ENCODE measurements at regions not wholly inside any gene's neighbourhood (a gene's known extent, or its start where the extent isn't known, plus 50 kb on each side); places are given as distances from the start of the nearest gene placed in this dataset.
"Not testable (repeated sequence)": the region's sequence is repeated elsewhere in the genome, so short reads cannot be mapped to it uniquely, and the experiment has no call there.

DNA sequence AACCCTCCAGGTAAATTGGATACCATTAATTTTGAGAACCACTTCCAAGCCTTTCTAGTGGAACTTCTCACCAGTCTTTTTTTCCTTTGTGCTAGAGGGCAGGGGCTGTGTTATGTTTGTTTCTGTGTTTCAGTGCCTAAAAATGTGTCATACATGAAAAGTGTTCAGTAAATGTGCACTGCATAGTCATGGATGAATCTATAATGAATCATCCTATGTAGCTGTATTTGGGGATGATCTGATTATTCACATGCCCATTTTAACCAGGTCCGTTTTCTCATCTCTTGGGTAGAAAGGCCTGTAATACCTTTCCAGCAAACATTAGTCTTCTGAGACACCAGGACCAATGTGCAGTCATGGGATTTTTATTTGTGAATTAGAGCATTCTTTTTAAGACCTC, 583.0 kb upstream of the GOLIM4 start:
- no peak for DNase-seq
- intact Hi-C loops (cut with DNase I): no loop called here

DNA sequence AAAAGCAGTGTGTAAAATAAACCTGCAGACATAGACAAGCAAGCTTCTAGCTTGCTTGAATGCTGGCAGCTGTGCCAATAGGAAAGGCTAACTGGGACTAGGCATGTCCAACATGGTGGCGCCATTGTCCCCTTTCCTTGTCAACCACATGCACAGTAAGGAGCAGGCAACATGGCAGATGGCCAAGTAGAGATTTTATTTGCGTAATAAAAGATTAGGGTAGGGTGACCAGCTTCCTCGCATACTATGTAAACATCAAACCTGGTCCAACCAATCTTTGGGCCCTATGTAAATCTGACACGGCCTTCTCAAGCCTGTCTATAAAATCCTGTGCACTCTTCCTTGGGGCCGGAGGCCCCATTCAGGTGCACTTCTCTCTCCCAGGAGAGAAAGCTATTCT, 575.4 kb upstream of the GOLIM4 start:
- DNase-seq: no peak
- intact Hi-C loops (cut with DNase I): no loop called here

DNA sequence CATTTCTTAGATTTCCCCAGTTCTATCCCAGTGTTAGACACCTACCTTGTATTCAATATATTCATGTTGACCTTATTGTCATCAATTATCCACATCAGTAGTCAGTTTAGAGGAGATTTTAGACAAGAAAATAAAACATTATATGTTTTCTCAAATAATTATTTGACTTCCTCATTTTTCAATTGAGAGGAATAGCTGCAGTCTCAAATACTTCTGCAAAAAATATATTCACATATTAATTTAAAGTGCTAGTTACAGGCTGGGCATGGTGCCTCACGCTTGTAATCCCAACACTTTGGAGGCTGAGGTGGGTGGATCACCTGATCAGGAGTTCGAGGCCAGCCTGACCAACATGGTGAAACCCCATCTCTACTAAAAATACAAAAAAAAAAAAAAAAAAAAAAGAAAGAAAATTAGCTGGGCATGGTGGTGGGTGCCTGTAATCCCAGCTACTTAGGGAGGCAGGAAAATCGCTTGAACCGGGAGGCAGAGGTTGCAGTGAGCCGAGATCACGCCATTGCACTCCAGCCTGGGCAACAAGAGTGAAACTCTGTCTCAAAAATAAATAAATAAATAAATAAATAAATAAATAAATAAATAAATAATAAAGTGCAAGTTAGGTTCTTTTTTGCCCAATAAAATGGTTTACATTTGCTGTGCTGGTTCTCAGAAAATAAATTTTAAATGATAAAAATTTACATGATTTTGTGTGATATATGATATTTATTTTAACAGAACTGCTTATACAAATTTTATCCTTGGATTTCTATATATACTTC, 565.3 kb upstream of the GOLIM4 start:
- DNase-seq; intact Hi-C loops (cut with DNase I): not testable (repeated sequence)

DNA sequence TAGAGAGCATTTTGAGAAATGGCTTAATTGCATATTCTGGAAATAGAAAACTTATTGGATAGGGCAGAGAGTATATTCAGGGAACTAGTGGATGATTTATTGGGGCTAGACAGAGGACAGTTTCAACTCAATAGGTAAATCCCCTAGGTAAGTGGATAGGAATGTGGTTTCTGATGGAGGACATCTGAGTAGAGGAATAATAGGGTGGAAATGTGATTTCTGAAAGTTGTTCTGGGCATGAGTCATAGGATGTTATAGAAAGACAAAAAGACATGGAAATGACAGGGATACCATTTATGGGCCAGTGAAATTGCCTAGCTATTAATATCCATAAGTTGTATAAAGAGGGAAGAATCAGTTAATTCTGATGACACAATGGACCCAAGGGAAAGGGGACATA, 563.3 kb upstream of the GOLIM4 start:
- intact Hi-C loops (cut with DNase I): no loop called here
- DNase-seq: no peak

DNA sequence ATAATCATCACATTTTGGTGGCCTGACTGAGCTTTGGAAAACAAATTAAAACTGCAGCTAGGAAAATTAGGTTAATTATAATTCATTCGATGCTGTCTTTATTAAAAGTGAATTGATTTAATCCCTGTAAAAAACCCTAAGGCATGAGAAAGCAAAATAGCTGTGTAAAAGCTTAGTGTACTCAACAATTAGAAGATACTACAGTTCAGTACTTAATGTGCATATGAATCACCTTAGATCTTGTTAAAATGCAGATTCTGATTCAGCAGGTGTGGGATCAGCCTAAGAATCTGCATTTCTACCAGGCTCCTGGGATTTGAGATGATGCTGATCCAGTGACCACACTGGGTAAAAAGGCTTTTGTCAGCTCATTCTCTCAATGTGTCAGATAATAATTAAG, 559.9 kb upstream of the GOLIM4 start:
- intact Hi-C loops (cut with DNase I): no loop called here
- no peak for DNase-seq

DNA sequence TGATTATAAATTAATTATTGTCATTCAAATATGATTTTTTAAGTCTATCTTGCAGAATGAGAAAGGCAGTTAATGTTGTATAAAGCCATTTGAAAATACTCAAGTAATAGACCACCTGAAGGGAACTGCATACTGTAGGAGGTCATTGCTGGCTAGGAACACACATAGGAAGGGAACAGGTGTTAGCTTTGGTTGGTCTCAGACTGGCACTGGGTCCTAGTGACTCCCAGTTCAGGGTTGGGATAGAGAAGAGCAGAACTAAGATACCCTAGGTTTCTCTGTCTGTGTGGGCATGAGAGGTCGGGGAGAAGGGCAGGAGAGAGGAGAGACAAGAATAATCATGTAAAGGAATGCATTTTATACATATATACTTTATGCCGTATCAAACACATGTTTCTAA, 559.0 kb upstream of the GOLIM4 start:
- DNase-seq: no peak
- intact Hi-C loops (cut with DNase I): no loop called here

DNA sequence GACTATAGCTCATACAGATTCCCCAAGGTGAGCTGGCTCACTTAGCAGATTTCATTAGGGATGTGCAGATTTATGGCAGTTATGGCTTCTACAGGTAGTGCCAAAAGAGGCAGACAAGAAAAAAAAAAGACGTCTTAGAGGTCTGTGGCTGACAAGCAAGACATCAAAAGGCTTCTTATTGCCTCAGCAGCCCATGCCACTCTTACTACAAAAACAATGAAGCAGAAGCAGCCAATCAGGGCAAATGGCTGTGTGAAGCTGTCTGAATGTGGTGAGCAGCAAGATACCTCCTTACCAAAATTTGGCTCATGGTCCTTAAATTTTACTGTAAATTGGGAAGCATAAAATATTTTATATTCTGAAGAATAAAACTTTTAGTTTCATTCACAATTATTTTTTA, 557.5 kb upstream of the GOLIM4 start:
- intact Hi-C loops (cut with DNase I): no loop called here
- DNase-seq: no peak

DNA sequence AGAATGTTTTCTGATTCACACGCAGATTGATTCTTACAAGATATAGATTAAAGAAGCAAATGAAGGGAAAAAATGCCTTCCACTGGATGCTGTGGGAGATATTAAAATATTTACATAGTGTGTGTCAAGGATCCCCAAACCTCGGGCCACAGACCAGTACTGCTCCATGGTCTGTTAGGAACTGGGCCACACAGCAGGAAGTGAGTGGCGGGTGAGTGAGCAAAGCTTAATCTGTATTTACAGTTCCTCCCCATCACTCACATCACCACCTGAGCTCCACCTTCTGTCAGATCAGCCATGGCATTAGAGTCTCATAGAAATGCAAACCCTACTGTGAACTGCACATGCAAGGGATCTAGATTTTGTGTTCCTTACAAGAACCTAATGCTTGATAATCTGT, 552.6 kb upstream of the GOLIM4 start:
- intact Hi-C loops (cut with DNase I): no loop called here

DNA sequence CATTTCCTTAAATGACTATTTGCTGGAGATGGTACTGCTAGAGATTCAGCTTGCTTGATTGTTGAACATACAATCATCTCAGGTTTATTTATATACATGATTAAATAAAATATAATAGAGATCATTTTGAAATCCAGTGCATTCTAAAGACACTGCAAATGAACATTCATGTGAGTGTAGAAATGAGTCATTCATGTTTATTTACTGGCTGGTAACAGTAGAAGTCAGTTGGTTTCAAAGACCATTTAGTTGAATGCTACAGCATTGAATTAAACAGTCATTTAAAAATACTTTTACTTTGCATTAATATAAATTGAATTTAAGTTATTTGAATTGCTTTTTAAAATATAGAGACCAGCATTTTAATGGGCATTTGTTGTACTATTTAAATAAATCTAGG, 551.9 kb upstream of the GOLIM4 start:
- no peak for DNase-seq
- intact Hi-C loops (cut with DNase I): no loop called here

More for the DNA sequence above, 552.6 kb upstream of the GOLIM4 start:
- DNase-seq: no peak

DNA sequence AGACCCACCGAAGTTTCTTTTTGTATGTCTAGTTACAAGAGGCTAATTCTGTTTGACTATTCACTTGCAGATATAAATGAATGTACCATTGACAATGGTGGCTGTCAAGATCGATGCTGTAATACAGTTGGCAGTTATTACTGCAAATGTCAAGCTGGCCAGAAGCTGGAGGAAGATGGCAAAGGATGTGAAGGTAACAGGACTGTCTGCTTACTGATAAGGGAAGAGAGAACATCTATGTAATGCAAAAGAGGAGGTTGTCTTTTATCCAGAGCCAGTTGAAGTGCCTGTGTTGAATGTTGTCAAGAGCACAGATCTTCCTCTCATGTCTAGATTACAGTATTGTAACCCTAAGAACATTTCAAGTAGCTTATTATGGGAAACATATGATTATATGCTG, 549.5 kb upstream of the GOLIM4 start:
- DNase-seq: no peak
- intact Hi-C loops (cut with DNase I): no loop called here

DNA sequence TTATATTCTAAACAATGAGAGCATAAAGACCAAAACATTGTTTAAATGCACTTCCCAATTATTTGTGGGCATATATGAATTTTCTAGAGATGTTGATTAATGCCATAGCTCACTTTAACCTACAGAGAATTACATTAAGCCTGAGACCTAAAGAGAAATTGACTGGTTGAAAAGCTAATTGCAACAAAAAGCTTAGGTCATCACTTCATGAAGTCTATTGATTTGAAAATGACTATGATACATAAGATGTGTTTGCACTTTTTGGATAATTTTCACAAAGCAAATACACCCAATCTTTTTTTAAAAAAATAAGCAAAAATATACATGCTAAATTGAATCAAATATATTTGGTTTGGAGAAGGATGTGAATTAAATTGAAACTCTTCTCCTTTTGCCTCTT, 532.8 kb upstream of the GOLIM4 start:
- no peak for DNase-seq
- intact Hi-C loops (cut with DNase I): no loop called here

DNA sequence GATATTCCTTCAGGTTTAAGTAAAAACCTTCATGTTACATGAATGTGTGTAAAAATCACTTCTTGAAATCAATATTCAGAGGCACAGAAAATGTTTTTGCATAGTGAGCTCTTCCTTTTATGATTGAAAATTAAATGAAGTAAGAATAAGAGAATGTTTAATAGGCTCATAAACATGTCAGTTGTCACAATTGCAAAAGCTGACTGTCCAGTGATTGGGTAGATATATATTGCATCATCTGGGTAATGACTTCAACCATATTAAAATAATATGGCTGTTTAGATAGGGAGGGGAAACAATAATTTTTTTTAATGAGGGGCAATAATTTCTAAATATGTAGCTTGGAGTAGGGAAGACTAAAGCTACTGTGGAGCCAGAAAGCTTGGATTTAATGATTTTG, 529.8 kb upstream of the GOLIM4 start:
- intact Hi-C loops (cut with DNase I): no loop called here
- no peak for DNase-seq

DNA sequence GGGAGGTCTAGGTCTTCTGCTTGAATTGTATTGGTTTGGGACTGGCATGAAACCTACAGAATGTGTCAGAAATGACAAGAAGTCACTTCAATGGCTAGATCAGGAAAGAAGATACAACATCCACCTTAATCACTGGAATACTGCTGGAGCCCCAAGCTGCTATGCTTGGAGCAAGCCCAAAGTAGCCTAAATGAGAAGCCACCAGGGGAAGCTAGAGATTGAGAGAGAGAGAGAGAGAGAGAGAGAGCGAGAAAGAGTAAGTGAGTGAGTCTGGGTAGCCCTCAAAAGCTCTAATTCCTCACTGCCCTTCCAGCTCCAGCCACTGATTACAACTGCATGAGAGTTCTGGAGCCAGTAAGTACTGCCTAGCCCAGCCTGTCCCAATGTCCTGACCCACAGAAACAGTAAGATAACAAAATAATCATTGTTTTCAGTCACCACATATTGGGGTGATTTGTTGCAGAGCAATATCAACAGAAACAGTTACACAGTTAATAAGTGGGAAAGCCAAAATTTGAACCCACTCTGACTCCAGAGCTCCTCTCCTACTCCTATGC, 529.2 kb upstream of the GOLIM4 start:
- no peak for DNase-seq
- intact Hi-C loops (cut with DNase I): loop anchor here (5.0 kb wide), 1 partner anchor 413 kb away; no protein-coding TSS in a partner anchor

DNA sequence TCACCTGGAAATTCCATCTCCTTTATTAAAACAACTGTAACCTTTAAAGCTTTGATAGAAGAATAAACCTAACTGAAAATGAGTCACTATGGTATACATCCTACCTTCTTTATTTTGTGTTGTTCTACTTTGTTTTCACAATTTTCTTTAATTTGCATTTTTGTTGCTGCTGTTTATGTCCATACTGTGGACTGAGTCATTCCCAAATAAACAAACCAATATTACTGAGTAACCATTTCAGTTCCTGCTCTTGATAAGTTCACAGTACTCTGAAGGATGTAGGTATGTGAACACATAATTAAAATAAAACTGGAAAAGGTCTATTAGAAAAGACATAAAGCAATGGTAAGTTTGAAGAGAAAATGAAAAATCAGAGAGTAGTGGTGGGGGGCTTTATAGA, 528.5 kb upstream of the GOLIM4 start:
- DNase-seq: no peak
- intact Hi-C loops (cut with DNase I): loop anchor here (5.0 kb wide), 1 partner anchor 412 kb away; no protein-coding TSS in a partner anchor

DNA sequence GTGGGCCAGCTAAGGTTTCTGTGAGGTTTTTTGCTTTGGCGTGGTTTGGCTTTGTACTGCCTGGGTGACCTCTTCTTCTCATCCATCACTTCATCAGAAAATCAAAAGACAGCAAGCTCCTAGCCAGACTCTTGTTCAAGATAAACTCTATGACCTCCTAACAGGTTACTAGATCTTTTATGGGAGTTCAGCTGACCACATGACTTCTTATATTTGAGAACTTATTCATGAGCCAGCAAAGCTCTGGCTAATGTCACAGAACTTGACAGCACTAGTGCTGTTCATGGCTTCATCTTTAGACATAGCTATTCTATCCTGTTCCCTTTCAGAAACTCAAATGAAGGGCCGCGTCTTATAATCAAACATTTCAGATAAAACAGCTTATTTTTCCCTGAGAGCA, 527.1 kb upstream of the GOLIM4 start:
- no peak for DNase-seq
- intact Hi-C loops (cut with DNase I): loop anchor here (5.0 kb wide), 1 partner anchor 410 kb away; no protein-coding TSS in a partner anchor

DNA sequence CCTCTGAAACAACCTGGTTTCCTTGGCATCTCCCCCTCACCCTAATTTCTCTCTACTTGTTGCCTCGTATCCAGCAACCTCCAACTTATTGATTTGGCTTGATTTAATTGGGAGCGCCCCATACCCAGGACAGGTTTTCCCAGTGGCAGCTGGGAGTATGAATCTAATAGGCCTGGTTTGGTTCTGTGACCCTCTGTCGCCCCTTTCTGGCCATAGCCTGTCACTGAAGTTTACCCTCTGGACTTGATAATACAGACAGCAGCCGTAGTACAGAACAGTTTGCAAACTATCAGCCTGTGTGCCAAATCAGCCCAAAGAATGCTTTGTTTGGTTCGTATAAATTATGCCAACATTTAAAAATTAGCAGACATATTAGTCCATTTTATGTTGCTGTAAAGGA, 525.1 kb upstream of the GOLIM4 start:
- peak in 7 of 10 donors; percentile 17 to 88 (median 49) for DNase-seq
- intact Hi-C loops (cut with DNase I): loop anchor here (2.0 to 5.0 kb wide), 2 partner anchors 110 to 409 kb away; no protein-coding TSS in a partner anchor

DNA sequence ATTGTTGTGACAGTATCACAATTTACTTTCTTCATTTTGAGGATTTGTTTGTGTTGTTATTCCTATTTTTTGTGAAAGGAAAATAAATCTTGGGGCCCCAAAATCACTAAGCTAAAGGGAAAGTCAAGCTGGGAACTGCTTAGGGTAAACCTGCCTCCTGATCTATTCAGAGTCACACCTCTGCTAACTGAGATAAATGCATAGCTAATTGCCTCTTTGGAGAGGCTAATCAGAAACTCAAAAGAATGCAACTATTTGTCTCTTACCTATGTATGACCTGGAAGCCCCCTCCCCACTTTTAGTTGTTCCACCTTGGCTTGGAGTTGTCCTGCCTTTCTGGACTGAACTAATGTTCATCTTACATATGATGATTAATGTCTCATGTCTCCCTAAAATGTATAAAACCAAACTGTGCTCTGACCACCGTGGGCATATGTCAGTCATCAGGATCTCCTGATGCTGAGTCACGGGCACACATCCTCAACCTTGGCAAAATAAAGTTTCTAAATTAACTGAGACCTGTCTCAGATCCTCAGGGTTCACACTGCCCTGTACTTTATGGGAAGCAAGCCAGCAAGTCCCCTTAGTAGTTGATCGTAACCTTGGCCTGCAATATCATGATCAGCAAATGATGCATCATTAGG, 523.2 kb upstream of the GOLIM4 start:
- intact Hi-C loops (cut with DNase I): no loop called here
- no peak for DNase-seq

DNA sequence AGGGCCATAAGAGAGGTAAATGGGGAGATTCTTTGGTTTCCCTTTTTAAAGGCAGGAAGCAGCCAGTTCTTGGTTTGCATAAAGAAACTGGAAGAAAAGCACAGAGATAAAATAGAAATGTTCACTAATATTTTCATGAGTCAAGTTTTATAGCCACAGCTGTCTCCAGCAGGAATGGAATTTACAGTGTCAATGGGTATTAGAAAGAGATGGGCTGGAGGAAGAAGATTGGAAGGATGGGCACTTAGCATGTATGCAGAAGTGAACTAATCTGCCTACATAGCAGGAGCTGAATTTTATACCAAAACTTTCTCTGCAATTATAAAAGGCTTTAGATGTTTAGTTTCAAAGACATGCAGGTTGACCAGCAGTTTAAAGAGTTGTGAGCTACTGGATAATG, 521.9 kb upstream of the GOLIM4 start:
- intact Hi-C loops (cut with DNase I): no loop called here
- DNase-seq: no peak

DNA sequence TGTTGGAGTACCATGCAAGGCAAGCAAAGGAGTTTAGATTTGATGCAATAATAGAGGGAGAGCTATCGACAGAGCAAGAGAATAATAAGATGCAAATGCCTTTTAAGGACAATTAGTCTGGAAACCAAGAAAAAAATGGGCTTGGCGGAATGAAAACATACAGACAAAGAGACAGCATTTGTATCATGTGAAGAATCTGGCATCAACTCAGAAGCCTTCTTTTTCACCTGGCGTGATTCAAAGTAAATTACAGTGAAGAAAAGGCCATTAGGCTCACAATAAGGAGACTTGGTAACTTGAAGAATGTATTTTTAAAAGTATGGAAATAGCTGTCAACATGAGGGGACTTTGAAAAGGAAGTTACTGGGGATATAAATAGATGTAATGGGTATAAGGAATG, 521.2 kb upstream of the GOLIM4 start:
- intact Hi-C loops (cut with DNase I): no loop called here

DNA sequence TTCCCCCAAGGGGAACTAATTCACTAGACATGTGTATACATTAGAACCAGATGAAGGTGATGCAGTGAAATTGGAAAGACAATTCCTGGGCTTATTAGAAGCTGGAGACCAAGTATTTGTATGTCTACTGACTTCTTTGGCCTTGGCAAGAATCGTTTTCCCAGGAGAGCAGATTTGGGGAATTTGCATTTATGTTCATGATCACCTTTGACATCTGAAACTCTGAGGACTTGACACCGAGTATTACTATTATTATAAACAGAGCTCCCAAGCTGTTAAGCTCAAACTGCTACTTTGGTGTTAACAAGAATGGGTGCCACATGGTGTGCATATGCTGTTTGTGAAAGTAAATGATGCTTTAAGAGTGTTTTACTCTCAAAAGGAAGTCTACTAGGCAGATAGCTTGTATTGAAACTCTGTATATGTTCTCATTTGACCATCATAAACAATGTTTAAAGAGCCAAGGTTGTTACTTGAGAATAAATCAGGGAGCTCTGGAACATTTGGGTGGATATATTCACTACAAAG, 519.8 kb upstream of the GOLIM4 start:
- no peak for DNase-seq
- intact Hi-C loops (cut with DNase I): no loop called here

More for the DNA sequence above, 521.2 kb upstream of the GOLIM4 start:
- DNase-seq: no peak

DNA sequence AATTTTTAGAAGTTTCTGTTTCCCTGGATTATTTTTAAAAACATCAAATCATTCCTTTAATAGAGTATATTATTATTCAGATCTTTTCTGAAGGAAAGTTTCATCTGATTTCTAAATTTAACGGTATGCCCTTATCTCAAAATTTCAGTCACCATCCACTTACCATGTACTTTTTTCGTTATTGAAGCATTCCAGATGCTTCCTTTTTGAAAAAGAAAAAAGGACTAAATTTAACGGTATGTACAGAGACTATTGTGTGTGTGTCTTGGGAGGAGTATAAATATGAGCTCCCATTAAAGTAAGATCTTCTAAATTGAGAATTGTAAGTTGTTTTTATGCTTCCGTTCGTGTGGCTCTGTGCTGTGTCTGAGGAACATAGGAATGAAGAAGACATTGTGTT, 517.4 kb upstream of the GOLIM4 start:
- DNase-seq: no peak
- intact Hi-C loops (cut with DNase I): no loop called here

DNA sequence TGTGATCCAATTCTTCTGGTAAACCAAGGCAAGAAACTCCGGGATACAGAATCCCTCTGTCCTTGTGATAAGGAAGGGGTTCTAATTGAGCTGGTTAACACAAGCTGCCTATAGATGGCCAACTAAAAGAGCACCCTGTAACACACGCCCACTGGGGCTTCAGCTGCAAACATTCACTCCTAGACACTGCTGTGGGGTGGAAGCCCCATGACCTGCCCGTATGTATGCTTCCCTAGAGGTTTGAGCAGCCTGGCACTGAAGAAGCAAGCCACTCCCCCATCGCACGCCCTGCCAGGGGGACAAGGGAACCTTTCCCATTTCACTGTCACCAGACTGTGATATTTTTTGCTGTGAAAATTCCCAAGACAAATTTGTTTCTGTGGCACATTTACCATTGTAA, 516.9 kb upstream of the GOLIM4 start:
- intact Hi-C loops (cut with DNase I): no loop called here
- no peak for DNase-seq
